LHCN-M2 (cell line): ENCODE measurements at regions not wholly inside any gene's neighbourhood (a gene's known extent, or its start where the extent isn't known, plus 50 kb on each side); places are given as distances from the start of the nearest gene placed in this dataset.

Experiments
- DNase-seq: peaks from one replicate; pipeline ENCODE4 v3.0.0-alpha.2; 2012; ENCODE audit warnings: low read depth

DNA sequence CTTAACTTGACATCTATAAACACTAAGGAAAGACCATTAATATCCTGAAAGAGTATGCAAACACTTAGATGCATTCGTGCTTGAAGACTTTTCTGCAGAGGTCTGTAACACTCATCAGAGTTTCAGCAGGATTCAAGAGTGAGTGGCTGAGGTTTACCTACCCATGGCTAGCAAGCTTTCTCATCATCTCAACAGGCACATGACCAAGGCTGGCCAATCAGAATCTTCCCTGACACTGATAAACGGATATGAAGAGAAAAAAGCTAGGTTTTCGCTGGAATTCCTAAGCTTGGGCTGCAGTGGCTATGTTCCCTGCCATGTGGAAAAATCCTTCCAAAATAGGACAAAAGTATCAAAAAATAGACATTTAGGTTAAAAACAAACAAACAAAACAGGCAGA is 162.1 kb upstream of the USP15 start:
- DNase-seq = no peak

DNA sequence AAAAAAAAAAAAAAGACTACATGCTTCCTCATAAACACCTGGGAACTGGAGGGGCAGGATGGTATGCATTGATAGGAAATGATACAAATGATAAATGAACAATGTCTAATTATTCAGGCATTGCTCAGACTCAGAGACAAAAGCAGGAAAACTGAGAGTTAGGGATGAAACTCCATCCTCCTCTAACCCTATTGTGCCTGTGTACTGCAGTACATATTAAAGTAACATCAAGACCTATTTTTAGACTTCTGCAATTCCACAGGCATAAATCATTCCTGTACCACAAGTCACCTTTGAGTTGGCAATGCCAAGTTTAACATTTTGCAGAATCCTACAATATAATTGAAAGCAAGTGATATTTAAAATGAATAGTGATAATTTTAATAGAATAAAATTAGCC is 156.5 kb upstream of the USP15 start:
- DNase-seq = no peak

DNA sequence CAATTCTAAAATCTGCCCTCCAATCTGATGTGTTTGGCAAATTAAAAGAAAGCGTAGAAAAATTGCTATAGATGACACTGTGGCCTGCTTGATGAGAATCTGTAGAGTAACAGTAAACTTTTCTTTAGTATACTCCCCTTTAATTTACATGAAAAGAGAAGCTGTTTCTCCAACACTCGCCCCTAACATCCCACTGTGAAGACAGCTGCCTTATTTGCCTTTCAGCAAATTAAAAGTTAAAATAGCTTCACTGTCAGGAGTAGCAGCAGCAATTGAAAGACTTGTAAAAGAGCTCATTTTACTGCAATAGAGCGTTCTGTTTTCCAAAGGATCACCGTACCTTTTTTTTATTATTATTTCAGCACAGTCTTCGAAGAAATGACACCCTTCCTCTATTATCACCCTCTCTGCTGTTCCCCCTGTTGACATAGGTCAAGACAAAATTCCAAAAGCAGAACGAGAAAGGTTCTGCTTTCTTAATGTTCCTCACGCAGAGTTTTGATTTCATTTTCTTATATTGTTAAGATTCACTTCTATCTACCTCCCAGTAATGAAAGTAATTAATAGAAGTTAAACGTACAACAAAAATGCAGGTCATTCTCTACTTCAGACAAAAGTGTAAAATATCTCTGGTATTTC is 153.5 kb upstream of the USP15 start:
- no peak for DNase-seq

DNA sequence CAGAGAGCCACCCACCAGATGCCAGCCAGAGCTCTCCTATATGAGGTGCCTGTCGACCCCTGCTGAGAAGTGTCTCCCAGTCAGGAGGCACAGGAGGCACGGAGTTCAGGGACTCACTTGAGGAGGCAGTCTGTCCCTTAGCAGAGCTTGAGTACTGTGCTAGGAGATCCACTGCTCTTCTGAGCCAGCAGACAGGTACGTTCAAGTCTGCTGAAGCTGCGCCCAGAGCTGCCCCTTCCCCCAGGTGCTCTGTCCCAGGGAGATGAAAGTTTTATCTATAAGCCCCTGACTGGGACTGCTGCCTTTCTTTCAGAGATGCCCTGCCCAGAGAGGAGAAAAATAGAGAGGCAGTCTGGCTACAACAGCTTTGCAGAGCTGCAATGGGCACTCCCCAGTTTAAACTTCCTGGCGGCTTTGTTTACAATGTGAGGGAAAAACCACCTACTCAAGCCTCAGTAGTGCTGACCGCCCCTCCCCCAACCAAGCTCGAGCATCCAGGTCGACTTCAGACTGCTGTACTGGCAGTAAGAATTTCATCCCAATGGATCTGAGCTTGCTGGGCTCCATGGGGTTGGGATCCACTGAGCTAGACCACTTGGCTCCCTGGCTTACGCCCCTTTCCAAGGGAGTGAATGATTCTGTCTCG is 146.7 kb upstream of the USP15 start:
- DNase-seq = no peak

DNA sequence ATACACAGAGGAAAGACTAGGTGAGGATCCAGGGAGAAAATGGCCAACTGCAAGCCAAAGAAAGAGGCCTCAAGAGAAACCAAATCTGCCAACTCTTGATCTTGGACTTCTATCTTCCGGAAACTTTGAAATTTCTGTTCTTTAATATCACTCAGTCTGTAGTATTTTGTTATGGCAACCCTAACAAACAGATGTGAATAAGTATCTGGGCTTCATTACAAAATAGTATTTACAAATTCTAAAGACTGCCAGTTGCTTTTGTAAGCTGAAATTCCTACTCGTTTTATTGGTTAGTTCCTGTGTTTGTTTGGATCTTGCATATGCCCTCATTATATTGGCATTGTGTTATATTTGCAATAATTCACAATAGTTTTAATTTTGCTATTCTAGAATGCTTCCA is 143.2 kb upstream of the USP15 start:
- no peak for DNase-seq

DNA sequence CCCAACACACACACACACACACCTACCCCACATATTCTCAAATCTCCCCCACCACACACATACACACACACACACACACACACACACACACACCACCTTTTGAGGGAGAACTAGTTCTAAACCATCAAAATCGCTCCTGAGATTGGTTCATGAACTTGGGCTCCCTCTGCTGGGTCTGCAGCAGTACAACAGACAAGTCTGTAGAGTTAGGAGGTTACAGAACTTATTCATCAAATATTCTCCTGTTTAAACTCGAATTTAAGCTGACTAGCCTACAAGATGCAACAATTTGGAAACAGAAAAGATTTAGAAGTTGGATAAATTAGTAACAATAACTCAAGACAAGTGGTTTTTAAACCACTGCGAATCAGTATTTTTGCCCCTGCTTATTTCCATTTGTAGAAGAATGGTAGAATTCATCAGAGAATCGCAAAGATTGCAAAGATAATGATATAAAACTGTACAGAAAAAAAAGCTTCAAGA is 136.4 kb upstream of the USP15 start:
- DNase-seq = peak; percentile 37

DNA sequence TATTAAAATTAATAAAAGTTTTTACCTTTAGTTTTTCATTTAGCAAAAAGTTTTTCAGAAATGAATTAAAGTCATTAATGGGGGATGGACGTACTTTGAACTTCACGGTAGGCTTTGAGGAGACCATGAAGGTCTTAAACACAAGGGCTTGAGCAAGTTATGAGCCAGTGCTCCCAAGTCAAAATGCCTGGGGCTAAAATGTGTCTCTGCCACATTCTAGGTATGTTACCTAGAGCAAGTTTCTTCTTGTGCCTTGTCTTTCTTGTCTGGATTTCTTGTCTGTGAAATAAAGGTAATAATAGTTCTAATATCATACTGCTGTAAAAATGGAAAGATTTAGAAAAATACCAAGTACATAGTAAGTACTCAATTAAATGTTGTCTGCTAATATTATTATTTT is 132.7 kb upstream of the USP15 start:
- no peak for DNase-seq

DNA sequence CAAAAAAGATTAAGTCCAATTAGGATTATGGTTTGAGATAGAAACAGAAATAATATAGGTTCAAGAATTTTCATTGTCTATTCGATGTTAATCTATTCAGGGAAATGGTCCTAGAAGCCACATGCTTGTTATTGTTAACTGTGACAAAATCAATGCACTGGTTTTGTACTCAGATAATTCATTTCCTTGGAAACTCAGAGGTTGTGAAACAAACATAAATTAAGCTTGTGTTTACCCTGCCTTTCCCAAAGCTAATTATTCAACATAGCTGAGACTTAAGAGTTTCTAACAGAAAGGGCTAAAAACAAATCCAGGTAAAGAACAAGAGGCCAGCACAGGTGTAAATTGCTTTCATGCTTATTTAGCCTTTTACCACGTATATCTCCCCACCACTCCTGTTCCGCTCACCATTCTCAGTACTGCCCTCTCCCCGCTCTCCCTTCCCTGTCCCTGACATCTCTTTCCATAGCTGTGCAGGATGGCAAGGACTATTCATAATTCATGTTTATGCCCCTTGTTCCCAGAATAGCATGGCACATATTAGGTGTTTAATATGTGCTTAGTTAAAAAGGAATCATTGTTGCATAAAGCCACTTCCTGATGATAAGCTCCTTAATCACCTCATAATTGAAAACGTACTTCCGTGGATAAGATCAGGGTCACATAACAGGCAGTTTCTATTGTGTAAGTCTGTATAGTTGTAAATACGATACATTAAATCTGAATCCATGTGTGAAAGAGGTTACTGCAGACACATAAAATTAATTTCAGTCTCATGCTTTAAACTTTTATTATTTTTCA is 131.8 kb upstream of the USP15 start:
- no peak for DNase-seq

DNA sequence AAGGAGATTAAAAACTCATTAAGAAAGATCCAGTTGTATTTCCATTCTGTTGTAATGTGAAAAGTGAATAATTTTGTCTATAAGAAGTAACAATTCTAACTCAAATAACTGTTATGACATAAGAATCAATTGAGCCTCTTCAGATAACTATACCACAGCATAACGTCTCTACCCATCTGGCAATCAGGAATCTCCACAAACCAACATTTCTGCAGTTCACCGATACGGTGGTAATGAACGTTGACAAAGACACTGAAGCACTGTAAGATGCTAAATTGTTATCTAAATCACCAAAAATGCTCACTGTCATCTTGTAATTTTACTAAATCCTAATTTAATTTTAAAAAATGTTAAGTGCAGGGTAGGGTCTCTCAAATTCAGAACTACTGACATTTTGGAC is 130.9 kb upstream of the USP15 start:
- no peak for DNase-seq

DNA sequence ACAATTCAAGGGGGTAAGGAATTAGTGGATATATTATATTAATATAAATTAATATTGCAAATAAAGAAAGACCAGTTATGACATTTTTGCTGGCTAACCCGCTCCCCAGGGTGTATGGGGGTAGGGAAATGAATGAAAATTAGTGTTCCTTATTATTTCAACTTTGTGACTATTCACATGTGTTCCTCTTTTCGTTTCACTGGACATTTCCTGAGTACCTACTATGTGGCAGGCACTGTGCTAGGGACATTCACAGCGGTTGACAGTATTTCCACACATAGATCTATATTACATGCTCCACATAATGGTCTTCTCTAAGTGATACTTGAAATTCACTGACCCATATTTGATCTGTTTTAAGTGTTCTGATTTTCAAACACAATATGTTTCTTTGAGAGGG is 129.8 kb upstream of the USP15 start:
- no peak for DNase-seq

DNA sequence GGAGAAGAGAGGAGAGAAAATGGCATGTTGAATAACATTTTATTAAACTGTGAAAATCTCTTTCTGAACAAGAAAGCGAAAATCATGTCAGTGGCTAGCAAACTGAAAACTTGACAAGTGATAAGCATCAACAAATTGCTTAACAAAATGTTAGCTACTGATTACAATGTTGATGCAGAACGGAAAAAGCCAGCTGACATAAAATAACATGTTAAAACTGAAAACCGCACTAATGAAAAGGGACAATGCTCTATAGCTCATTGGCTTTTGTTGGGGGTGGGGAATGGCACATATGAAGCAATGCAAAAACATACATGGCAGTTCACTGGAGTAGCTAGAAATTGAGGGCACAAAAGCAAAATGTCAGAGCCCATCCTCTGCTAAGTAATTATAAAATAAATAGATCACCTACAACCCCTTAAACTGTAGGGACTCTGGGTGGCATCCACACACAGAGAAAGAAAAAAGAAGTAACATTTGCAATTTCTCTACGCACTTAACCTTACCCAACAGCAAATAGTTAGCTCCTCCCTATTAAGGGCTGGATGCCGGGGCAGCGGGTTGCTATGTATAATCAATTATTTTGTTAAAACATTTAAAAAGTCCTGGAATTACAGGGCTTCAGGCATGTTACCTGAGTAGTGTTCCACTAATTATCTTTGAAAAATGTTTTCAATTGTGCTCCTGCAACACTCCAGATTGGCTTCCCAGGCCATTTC is 129.2 kb upstream of the USP15 start:
- no peak for DNase-seq

DNA sequence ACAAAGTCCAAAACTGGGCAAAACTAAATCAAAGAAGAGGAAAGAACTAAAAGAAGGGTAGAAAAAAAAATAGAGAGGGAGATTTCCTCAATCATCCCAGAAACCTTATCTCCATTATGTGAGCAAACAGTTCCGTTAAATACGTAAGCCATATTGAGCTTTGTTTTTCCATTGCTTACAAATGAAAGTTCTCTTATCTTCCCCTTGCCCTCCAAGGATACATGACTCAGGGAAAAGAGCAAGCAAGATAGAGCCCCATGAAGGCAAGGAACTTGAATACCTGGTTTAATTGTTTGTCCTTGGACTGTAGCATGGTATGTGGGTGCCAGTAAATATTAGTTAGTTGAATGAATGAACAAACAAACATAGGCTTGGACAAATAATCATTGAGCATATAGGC is 126.8 kb upstream of the USP15 start:
- DNase-seq = no peak

DNA sequence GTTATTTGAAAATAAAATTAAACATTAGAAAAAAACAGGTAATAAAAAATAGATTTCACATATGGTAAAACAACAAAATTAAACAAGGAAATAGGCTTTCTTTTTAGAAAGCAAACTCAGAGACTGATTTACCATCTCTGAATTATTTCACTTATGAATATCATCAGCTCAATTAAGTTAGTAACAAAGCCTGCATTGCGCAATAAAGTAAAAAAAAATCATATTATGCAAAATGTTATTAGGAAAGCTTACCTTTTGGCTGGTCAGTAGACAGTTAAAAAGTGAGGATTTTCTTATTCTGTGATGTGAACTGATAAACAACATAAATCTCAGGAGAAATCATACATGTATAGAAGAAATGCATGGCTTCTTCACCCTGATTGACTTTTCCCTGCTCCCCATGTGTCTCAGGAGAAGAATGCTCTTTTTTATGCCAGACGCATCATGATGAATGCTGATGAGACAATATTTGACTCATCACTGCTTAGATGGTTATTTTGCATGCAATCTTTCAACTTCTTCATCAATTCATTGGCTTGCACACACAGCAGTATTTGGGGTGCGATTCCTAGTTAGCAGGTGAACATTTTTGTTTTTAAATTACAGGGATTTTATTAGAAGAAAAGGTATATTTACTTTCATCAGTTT is 124.5 kb upstream of the USP15 start:
- no peak for DNase-seq

DNA sequence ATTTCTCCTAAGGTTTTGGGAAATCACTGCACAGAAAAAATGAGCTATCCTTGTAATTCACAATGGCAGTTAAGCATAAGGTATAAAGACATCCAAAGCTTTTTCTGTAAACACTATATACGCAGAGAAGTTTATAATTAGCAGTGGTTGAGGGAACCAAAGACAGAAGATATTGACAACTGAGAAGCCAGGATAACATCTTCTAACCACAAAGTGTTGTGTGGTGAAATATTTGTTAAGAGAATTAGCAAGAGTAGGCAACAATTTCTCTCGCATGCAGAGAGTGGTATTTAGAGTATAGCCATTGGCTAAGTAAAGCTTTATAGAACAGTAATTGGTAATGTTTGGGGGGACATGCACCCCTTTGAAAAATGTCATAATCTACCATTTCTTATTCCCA is 123.7 kb upstream of the USP15 start:
- no peak for DNase-seq

DNA sequence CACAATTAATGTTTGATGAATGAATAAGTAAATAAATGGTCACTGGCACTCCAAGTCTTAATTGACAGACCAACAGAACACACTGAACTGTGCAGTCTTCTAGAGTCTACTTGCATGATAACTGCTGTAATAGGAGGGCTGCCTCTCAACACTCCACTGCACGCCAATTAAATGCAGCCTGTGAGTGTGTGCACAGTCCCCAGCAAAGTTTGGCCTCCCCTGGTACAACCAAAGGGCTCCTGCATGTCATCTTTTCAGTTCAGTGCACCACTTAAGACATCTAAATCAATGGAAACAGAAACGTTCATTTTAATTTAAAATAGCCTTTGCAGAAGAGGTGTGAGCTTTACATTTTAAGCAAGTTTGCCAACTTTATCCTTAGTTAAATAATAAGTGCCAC is 121.7 kb upstream of the USP15 start:
- DNase-seq = no peak

DNA sequence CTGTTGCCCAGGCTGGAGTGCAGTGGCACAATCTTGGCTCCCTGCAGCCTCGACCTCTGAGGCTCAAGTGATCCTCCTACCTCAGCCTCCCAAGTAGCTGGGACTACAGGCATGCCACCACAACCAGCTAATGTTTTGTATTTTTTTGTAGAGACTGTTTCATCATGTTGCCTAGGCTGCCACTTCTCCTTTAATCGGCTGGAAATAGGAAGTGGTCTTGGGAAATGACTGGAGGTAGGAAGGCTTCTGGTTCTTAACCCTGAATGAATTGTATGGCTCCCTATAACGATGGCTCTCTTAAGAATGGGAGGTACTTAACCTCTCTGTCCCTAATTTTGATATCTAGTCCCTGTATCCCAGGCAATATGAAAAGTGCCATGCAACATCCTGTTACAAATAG is 113.9 kb upstream of the USP15 start:
- DNase-seq = no peak

DNA sequence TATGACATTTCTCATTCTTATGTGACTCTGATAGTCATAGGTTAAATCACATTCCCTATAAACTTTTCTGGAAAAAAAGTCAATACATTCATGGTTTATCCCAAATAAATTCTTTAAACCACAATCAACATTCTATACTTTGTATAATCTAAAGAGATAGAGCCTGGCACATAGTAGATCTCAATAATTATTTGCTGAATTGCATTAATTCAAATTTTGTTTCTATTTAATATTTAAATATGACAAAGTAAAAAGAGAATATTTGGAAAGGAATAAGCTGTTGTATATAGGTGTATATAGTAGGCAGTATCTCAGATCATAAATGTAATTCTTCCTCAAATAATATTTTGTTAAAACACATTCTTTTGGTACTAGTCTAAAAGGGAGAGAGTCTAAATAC is 102.2 kb upstream of the USP15 start:
- no peak for DNase-seq

DNA sequence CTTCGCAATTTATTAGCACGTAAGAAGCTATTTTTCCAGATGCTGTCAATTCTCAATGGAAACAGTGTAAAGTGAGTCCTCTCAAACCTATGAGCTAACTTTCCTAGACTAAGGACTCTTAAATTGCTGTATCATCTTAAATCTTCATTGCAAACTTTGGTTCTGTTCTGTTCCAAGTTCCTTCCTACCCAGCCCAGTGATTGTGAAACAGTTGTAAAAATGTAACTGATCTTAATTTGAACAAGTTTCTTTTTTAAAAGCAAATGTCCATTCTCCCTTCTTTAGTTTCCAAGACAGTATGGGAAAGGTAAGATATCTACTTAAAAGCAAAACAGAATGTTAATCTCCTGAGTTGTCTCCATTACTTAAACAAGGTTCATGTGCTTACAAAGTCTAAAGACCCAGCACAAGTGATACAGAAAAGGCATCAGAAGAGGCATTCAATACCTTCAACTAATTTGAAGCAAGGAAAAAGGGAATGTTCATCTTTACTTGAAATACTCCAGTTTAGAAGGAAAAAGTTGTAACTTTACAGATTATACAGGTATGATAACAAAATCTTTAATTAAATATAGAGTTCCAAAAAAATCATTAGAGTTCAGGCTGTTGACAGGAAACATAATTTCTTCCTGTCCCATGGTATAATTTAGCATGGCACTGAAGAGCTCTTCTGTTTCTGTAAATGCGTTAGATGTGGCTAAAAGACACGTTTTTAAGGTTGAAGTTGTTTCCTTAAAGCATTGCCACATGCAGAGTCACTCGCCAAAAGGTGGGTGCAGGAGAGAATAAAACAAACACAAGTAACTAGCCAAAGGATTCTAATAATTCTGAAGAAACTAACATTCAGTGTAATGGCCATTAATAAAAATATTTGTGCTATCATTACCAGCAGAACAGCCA is 101.5 kb upstream of the USP15 start:
- no peak for DNase-seq

DNA sequence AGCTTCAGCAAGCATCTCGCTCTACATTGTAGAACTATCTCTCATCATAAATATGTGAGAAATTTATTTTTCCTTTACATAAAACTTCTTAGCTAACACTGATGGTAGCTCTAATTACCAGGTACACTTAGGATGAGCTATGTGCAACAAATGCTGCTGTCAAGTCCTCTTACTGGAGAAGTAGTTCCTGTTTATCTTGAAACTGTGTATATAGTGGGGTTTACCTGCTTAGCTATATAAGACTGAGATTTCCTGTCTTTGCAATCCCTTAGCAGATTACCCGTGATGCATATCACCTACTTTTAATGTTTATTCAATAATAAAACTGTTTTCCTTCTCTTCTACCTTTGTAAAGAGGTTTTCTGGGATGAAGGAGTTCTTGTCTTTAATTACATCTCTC is 98.0 kb upstream of the USP15 start:
- DNase-seq = no peak

DNA sequence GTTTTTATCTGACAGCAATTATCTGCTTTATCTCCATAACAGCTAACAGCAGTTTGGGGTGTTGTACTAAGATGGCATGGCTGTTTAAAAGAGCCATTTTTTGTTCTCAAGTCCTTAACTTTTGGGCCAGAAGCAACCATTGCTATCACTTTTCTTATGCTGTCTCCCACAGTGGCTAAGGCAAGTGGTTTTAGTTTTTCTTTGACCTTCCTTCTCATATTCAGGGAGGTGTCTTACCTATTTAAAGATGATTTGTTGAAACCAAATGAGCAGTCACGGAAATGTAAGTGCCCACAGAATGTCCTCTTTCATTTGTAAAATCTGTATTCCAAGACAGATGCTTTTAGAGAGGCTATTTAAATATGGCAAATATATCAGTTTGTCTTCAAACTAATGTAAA is 96.8 kb upstream of the USP15 start:
- DNase-seq = no peak

DNA sequence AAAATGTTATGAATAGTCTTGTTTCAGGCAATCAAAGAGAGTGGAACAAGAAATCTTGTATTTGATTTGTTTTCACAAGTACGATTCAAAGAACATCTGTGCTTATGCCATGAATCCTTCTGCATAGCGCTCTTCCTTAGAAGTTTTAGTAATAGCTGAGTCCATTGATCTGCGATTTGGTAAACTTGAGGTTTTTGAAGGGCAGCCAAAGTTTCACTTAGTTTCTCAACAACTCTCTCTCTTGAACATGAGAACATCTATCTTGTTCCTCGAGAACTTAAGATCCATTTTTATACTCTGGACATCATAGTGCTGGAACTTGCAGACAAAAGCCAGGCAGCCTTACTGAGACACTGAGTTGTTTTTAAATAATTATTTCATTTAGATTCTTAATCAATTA is 96.2 kb upstream of the USP15 start:
- DNase-seq = no peak
